H9 (cell line): ENCODE measurements at regions not wholly inside any gene's neighbourhood (a gene's known extent, or its start where the extent isn't known, plus 50 kb on each side); places are given as distances from the start of the nearest gene placed in this dataset.

ENCODE experiments used
- DNase-seq: peaks from one replicate; pipeline ENCODE4 v3.0.0-alpha.2; 2017
- H2AFZ ChIP-seq: one replicate; pipeline ENCODE4 v1.6.1; 2013; ENCODE audit warnings: mild to moderate bottlenecking, low read length, control low read depth, moderate library complexity
- H2AK5ac ChIP-seq: 2 replicates; pipeline ENCODE4 v1.6.1; 2013; ENCODE audit warnings: low read length, control low read depth, mixed read lengths; ENCODE audit not compliant: insufficient read length
- H2BK120ac ChIP-seq: one replicate; pipeline ENCODE4 v1.6.1; 2013; ENCODE audit warnings: low read depth, mild to moderate bottlenecking, low read length, control low read depth, inconsistent platforms; ENCODE audit not compliant: poor library complexity, severe bottlenecking
- H2BK12ac ChIP-seq: 2 replicates; pipeline ENCODE4 v1.6.1; 2013; ENCODE audit warnings: low read length, control low read depth, mixed read lengths, low read depth; ENCODE audit not compliant: insufficient read length
- H2BK15ac ChIP-seq: 2 replicates; pipeline ENCODE4 v1.6.1; 2013; ENCODE audit warnings: low read depth, low read length, control low read depth
- H2BK20ac ChIP-seq: one replicate; pipeline ENCODE4 v1.6.1; 2013; ENCODE audit warnings: low read depth, mild to moderate bottlenecking, low read length, control low read depth, inconsistent platforms; ENCODE audit not compliant: poor library complexity, severe bottlenecking
- H2BK5ac ChIP-seq: 2 replicates; pipeline ENCODE4 v1.6.1; 2013; ENCODE audit warnings: low read length, control low read depth, mixed read lengths; ENCODE audit not compliant: insufficient read length
- H3K14ac ChIP-seq: 2 replicates; pipeline ENCODE4 v1.6.1; 2013; ENCODE audit warnings: low read length, control low read depth; ENCODE audit not compliant: insufficient read depth
- H3K18ac ChIP-seq: 2 replicates; pipeline ENCODE4 v1.6.1; 2013; ENCODE audit warnings: low read depth, mild to moderate bottlenecking, mixed read lengths, low read length, control low read depth; ENCODE audit not compliant: insufficient read length
- H3K23ac ChIP-seq: 2 replicates; pipeline ENCODE4 v1.6.1; 2013; ENCODE audit warnings: low read length, control low read depth, mixed read lengths, low read depth; ENCODE audit not compliant: insufficient read length
- H3K23me2 ChIP-seq: 2 replicates; pipeline ENCODE4 v1.6.1; 2013; ENCODE audit warnings: low read depth, mild to moderate bottlenecking, mixed read lengths, low read length, control low read depth; ENCODE audit not compliant: insufficient read length, poor library complexity, severe bottlenecking
- H3K27ac ChIP-seq: 2 replicates; pipeline ENCODE4 v1.5.1; 2013; ENCODE audit warnings: low read length, control low read depth, mixed read lengths, low read depth; ENCODE audit not compliant: insufficient read length
- H3K27me3 ChIP-seq: 2 replicates; pipeline ENCODE4 v1.6.1; 2013; ENCODE audit warnings: low read length, control low read depth, inconsistent platforms; ENCODE audit not compliant: insufficient read depth
- H3K4ac ChIP-seq: 2 replicates; pipeline ENCODE4 v1.6.1; 2013; ENCODE audit warnings: low read depth, mild to moderate bottlenecking, control low read depth, inconsistent platforms, low read length, moderate library complexity
- H3K4me1 ChIP-seq: 2 replicates; pipeline ENCODE4 v1.6.1; 2013; ENCODE audit warnings: low read length, control low read depth, inconsistent platforms; ENCODE audit not compliant: insufficient read depth
- H3K4me2 ChIP-seq: 2 replicates; pipeline ENCODE4 v1.6.1; 2013; ENCODE audit warnings: low read length, control low read depth, mixed read lengths; ENCODE audit not compliant: insufficient read length, insufficient read depth
- H3K56ac ChIP-seq: 2 replicates; pipeline ENCODE4 v1.6.1; 2013; ENCODE audit warnings: low read depth, mild to moderate bottlenecking, mixed read lengths, low read length, control low read depth; ENCODE audit not compliant: insufficient read length
- H3K79me1 ChIP-seq: 2 replicates; pipeline ENCODE4 v1.6.1; 2013; ENCODE audit warnings: low read depth, mild to moderate bottlenecking, moderate library complexity, low read length, control low read depth, inconsistent platforms; ENCODE audit not compliant: insufficient read depth, poor library complexity, severe bottlenecking
- H3K79me2 ChIP-seq: 2 replicates; pipeline ENCODE4 v1.6.1; 2013; ENCODE audit warnings: low read length, control low read depth, inconsistent platforms; ENCODE audit not compliant: insufficient read depth
- H3K9ac ChIP-seq: 2 replicates; pipeline ENCODE4 v1.6.1; 2013; ENCODE audit warnings: low read length, control low read depth, mixed read lengths; ENCODE audit not compliant: insufficient read length; ENCODE audit errors: extremely low read depth
- H3K9me3 ChIP-seq: one replicate; pipeline ENCODE4 v1.6.1; 2013; ENCODE audit warnings: low read depth, low read length, inconsistent platforms; ENCODE audit not compliant: control insufficient read depth
- H3T11ph ChIP-seq: one replicate; pipeline ENCODE4 v1.6.1; 2013; ENCODE audit warnings: mild to moderate bottlenecking, low read length, control low read depth, inconsistent platforms
- H4K20me1 ChIP-seq: one replicate; pipeline ENCODE4 v1.6.1; 2013; ENCODE audit not compliant: control insufficient read depth, insufficient read length, insufficient read depth
- H4K5ac ChIP-seq: 2 replicates; pipeline ENCODE4 v1.6.1; 2013; ENCODE audit warnings: low read depth, mild to moderate bottlenecking, mixed read lengths, low read length, control low read depth; ENCODE audit not compliant: insufficient read length
- H4K8ac ChIP-seq: replicated peaks from 2 replicates; pipeline ENCODE4 v1.6.1; 2013; ENCODE audit warnings: low read length, control low read depth, mixed read lengths, low read depth; ENCODE audit not compliant: insufficient read length
- H4K91ac ChIP-seq: 2 replicates; pipeline ENCODE4 v1.6.1; 2013; ENCODE audit warnings: low read depth, mild to moderate bottlenecking, moderate library complexity, mixed read lengths, low read length, control low read depth; ENCODE audit not compliant: insufficient read length
- H3K27ac Mint-ChIP-seq, 3 experiments: 2 replicates in 2 of 3; 3 replicates in 1 of 3; pipeline ENCODE4 v1.8.0; 2020 to 2021; ENCODE audit warnings: mixed read lengths in 3 of 3, mild to moderate bottlenecking in 1 of 3, moderate library complexity in 1 of 3
- H3K27me3 Mint-ChIP-seq: 2 replicates; pipeline ENCODE4 v1.8.0; 2021; ENCODE audit warnings: low read depth, mild to moderate bottlenecking, moderate library complexity, mixed read lengths
- H3K36me3 Mint-ChIP-seq, 3 experiments: 2 replicates in 2 of 3; 3 replicates in 1 of 3; pipeline ENCODE4 v1.8.0; 2020 to 2021; ENCODE audit warnings: low read depth in 3 of 3, mixed read lengths in 3 of 3; ENCODE audit not compliant: insufficient read depth in 1 of 3
- H3K4me1 Mint-ChIP-seq, 2 experiments: 2 replicates each; pipeline ENCODE4 v1.8.0; 2020; ENCODE audit warnings: mixed read lengths in 2 of 2
- H3K4me3 Mint-ChIP-seq, 2 experiments: 2 replicates in 1 of 2; 3 replicates in 1 of 2; pipeline ENCODE4 v1.8.0; 2020 to 2021; ENCODE audit warnings: mild to moderate bottlenecking in 2 of 2, mixed read lengths in 2 of 2, moderate library complexity in 1 of 2
- H3K9me3 Mint-ChIP-seq, 2 experiments: 2 replicates in 1 of 2; 3 replicates in 1 of 2; pipeline ENCODE4 v1.8.0; 2020; ENCODE audit warnings: mild to moderate bottlenecking in 2 of 2, mixed read lengths in 2 of 2, moderate library complexity in 1 of 2
- CTCF ChIP-seq: fragments of 200-600 bp; sonication (generic); conservative IDR thresholded peaks from 3 replicates; pipeline ENCODE4 v1.8.0; 2021; ENCODE audit warnings: antibody characterized with exemption, mild to moderate bottlenecking
- WGBS: extraction: QIAGEN DNeasy Blood & Tissue Kit; methylation state at CpG from one replicate; pipeline ENCODE4 v1.1.7; 2013; ENCODE audit warnings: missing lambda C conversion rate, low lambda C conversion rate, mixed read lengths; ENCODE audit not compliant: insufficient read length; ENCODE audit errors: extremely low coverage; 5-methylcytosine and 5-hydroxymethylcytosine counted together

DNA sequence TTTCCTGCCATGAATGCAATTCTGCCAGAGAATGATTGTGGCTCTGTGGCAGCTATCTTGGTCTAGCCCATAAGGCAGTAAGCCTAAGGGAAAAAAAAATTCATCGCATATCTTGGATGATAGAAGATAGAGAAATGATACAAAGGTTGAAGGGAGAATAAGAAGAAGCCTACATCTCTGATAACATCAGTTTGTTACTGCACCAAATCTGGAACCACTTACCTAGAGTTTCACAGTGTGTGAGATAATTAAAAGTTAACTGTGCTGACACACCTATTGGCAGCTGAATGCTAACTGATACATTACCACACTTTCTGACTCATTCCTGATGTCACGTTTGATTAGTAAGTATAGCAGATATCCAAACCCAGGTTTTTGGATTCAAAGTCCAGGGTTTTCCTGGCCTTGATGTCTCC is 91.6 kb upstream of the TAF11L2 start:
- no peak overlapping the region for H3T11ph ChIP-seq
- no peak overlapping the region for H2BK12ac ChIP-seq
- no peaks in the 10 kb centered on the region for H3K79me1 ChIP-seq
- Mint-ChIP-seq H3K9me3 (no peaks in the 10 kb centered on the region), H3K27ac (0 out of 7 replicates have a peak overlapping the region, but pooled peaks of 1 of the 3 experiments have one; percentile 4), H3K4me3 (no peak overlapping the region), H3K36me3 (no peaks in the 10 kb centered on the region), H3K4me1 (peaks cover 41 to 46% of the 10 kb centered on the region in 2 experiments), H3K27me3 (peaks cover 6% of the 10 kb centered on the region)
- H3K9ac ChIP-seq, result no peak overlapping the region
- no peak overlapping the region for H2BK120ac ChIP-seq
- no peaks in the 10 kb centered on the region for H3K79me2 ChIP-seq
- no peaks in the 10 kb centered on the region for H3K9me3 ChIP-seq
- no peak overlapping the region for H2BK5ac ChIP-seq
- no peak for DNase-seq
- no peak overlapping the region for H4K91ac ChIP-seq
- H3K23me2 ChIP-seq, result peaks cover 4% of the 10 kb centered on the region
- H3K56ac ChIP-seq, result no peak overlapping the region
- no peak overlapping the region for H4K8ac ChIP-seq
- H2AFZ ChIP-seq, result no peak overlapping the region
- no peak overlapping the region for H2BK20ac ChIP-seq
- H2BK15ac ChIP-seq, result no peak overlapping the region
- no peak overlapping the region for H3K4me2 ChIP-seq
- no peak for TF ChIP-seq CTCF
- H4K5ac ChIP-seq, result no peak overlapping the region
- H3K27me3 ChIP-seq, result no peaks in the 10 kb centered on the region
- no peak overlapping the region for H3K27ac ChIP-seq
- no peak overlapping the region for H2AK5ac ChIP-seq
- no peaks in the 10 kb centered on the region for H4K20me1 ChIP-seq
- peaks cover 12% of the 10 kb centered on the region; the same call in 1 of the 2 replicates for H3K4me1 ChIP-seq
- no peak overlapping the region for H3K14ac ChIP-seq
- H3K23ac ChIP-seq, result no peak overlapping the region
- H3K18ac ChIP-seq, result no peak overlapping the region
- WGBS, result no CpG with 5 or more reads among the region's 2 CpGs
- H3K4ac ChIP-seq, result no peak overlapping the region
